Stimulated activated CD4-positive, alpha-beta T cell treated with anti-CD3 and anti-CD28 coated beads, Interleukin-1b, Interleukin-23, amount 100 ng/mL, for 4 hours (primary cell): ENCODE measurements at regions not wholly inside any gene's neighbourhood (a gene's known extent, or its start where the extent isn't known, plus 50 kb on each side); places are given as distances from the start of the nearest gene placed in this dataset.
"Not testable (repeated sequence)": the region's sequence is repeated elsewhere in the genome, so short reads cannot be mapped to it uniquely, and the experiment has no call there.

Source experiments
- DNase-seq, 2 donors: peaks; one replicate each; pipeline ENCODE4 v3.0.0-alpha.2; 2020; ENCODE audit warnings: low read depth in 2 of 2

DNA sequence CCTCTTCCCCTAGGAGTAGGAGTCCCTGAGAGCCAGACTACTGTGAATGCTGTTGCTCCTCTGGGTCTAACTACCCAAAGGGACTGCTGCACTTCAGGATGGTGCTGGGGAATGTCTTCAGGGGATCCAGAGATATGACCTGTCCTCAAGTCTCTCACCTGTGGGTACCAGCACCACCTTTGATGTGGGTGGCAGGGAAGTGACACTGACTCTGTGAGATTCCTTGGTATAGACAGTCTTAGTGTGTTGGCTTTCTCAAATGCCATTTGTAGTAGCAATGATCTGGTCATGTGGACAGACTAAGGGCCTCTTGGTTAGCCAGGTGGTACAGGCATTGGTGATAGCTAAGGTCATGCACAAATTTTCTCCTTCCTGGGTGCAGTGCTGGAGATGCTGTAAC, 108.9 kb upstream of the ADAMTS3 start:
- DNase-seq, result no peak

DNA sequence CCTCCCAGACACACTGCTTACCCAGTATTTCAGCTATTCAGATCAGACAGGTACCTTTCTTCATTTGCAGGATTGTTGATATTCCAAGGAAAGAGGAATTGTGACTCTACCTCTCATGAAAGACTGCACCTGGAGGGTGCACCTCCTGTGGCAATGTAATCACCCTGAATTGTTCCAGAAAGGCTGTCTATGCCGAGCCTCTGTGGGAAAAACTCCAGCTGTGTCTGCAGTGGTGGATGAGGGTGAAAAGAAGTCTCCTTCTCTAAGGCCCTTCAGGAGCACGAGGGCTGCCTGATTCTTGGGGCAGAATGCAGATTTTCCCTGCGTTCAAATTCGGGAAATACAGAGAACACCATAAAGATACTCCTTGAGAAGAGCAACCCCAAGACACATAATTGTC, 108.2 kb upstream of the ADAMTS3 start:
- no peak for DNase-seq

DNA sequence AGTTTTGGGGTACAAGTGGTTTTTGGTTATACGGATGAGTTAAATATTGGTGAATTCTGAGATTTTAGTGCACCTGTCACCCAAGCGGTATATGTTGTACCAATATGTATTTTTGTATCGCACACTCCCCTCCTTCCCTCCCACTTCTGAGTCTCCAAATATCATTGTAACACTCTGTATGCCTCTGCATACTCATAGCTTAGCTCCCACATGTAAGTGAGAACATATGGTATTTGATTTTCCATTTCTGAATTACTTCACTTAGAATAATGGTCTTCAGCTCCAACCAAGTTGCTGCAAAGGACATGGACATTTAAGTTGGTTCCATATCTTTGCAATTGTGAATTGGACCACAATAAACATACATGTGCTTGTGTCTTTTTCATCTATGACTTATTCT, 103.0 kb upstream of the ADAMTS3 start:
- DNase-seq, result no peak

DNA sequence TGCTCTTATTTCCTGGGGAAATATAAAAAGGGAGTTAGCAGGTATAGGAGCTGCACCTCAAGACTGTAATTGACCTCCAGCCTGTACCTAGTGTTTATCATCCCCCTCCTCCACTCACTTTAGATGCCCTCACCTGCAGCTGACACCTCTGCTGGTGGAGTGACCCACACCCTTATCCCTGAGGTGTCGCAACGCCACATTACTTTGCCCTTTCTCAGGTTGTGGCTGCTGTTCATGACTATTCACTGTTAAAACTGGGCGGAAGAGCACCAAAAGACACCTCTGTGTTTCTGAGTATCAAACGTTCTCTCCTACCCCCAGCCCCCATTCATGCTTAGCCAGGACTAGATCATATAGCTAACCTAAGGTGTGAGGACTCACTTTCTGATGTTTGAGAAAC, 101.5 kb upstream of the ADAMTS3 start:
- DNase-seq, result no peak

DNA sequence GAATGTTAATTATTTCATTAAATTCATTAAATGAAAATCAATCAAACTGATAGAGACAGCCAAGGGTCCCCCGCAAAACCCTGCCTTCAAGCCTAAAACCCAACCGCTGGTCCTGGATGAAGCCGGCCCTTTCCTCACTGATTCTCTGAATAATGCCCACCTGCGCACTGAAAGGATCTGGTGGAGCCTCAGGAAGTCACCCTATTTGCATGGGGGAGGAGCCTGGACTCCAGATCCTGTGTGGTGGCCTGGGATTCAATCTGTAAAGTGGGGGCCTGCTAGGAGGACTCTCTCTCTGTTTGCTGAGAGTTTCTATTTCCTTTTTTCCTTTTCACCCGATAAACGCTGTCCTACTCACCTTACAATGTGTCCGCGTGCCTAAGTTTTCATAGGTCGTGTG, 97.9 kb upstream of the ADAMTS3 start:
- no peak for DNase-seq

DNA sequence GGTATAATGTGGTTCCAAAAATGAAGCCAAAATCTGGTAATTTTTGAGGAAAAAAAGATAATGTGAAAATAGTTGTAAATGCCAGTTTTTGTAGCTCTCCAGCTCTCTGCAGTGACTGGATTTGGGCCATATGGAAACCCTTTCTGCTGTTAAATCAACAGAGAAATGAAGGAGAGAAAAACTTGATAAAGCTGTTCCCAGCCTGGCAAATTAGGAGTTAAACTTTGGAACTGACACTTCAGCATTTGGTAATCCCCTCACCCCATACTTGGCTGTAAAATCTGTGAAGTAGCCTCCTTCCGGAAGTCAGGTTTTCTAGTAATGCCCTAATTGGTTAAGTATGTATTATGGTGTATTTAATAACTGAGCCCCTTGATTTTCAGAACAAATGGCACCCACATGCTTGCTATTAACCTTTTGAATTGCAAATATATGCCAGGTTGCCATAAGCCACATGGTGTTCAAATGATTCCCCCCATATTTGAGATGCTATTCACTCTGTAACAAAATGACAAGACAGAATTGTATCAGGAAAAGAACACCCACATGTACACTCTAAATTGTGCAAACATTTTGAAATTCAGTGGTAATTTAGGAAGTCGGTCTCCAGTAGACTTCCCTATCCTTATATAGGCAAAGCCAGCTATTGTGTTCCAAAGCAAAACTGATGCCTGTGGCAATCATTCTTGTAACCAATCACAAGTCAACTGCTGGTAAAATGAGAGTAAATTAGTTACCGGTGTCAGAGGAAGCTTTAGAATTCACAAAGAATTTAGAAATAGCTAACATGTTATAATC, 96.3 kb upstream of the ADAMTS3 start:
- DNase-seq, result no peak

DNA sequence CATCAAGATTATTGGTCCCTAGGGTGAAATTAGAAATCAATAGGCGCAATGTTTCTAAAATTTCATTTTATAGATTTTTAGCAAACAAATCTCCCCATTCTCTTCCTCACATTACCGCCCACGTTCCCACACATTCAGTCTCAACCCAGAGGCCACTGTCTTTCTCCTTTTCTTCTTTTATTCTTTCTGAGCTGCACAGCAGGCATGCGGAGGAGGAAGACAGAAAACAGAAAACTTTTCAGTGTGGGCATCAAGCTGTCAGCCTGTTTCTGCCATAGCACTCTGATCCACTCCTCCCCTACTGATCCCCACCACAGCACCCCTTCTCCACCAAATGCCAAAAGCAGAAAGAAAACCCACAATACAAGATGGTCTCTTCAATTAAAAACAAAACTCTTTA, 94.8 kb upstream of the ADAMTS3 start:
- DNase-seq, result no peak

DNA sequence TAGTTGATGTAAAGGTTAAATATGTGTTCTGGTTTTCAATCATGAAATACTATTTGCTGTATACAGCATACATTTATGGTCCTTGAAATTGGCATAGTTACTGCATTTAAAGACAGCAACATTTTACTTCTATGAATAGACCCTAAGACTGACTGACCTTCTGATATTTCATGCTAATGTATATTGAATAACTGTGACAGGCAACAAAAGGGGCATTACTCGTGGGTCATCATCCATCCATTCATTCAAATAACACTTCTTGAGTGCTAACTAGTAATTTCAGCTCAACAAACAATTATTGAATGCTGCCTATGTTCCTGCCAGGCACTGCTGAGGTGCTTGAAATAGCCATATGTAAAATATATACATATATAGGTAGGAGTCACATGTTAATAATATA, 92.8 kb upstream of the ADAMTS3 start:
- DNase-seq, result no peak

DNA sequence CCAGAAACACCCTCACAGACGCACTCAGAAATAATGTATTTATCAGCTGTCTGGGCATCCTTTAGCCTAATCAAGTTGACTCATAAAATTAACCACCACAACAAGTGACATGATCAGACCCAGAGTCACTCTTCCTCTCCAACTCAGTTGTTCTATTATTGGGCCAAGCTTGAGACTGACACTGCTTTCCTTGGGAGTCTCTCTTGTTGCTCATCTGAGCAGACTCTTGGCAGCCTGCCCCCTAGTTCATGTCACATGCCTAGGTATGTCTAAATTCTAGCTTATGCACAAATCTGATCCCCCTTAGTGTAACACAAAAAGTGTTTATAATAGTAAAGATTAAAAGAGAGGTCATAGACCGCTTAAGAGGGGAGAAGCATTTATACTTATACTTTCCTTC, 72.6 kb upstream of the ADAMTS3 start:
- no peak for DNase-seq

DNA sequence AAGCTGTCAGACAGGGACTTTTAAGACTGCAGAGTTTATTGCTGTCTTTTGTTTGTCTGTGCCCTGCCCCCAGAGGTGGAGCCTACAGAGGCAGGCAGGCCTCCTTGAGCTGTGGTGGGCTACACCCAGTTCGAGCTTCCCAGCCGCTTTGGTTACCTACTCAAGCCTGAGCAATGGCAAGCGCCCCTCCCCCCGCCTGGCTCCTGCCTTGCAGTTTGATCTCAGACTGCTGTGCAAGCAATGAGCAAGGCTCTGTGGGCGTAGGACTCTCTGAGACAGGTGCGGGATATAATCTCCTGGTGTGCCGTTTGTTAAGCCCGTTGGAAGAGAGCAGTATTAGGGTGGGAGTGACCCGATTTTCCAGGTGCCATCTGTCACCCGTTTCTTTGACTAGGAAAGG, 67.8 kb upstream of the ADAMTS3 start:
- not testable (repeated sequence) for DNase-seq

DNA sequence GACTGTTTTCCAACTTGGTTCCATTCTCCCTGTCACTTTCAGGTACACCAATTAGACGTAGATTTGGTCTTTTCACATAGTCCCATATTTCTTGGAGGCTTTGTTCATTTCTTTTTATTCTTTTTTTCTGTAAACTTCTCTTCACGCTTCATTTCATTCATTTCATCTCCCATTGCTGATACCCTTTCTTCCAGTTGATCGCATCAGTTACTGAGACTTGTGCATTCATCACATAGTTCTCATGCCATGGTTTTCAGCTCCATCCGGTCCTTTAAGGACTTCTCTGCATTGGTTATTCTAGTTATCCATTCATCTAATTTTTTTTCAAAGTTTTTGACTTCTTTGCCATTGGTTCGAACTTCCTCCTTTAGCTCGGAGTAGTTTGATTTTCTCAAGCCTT, 66.9 kb upstream of the ADAMTS3 start:
- DNase-seq, result not testable (repeated sequence)

DNA sequence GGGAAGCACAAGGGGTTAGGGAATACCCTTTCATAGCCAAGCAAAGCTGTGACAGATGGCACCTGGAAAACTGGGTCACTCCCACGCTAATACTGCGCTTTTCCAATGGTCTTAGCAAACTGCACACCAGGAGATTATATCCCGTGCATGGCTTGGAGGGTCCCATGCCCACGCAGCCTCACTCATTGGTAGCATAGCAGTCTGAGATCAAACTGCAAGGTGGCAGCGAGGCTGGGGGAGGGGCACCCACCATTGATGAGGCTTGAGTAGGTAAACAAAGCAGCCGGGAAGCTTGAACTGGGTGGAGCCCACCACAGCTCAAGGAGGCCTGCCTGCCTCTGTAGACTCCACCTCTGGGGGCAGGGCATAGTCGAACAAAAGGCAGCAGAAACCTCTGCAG, 63.2 kb upstream of the ADAMTS3 start:
- DNase-seq, result not testable (repeated sequence)

DNA sequence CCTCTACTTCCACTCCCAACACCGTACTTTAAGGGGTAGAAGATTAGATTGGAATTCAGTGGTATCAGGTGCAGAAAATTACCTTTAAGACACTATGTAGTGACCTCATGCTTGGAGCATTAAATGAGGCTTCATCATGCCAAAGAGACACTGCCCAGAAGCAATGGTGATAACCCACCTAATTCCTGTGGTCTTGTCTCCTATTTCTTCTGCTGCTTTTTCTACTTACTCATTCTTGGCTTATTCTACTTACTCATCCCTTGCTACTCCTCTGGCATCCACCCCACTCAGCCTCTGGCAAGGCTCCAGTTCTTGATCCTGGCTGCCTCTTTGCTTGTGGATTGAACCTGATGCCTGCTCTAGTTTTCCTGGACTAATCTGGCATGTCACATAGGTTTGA, 62.3 kb upstream of the ADAMTS3 start:
- no peak for DNase-seq

DNA sequence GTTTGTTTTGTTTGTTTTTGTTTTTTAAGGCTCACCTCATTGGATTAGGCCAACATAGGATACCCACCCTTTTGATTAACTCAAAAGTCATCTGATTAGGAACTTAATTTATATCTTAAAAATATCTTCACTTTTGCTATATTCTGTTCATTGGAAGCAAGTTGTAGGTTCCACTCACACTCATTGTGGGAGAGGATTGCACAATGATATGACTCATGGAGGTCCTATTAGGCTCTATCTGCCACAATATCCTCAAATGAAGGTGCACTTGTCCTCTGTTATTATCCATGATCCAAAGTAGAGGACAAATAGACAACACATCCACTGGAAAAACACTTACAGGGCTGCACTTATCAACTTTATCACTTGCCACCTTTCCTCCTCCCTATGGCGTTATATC, 60.5 kb upstream of the ADAMTS3 start:
- no peak for DNase-seq

DNA sequence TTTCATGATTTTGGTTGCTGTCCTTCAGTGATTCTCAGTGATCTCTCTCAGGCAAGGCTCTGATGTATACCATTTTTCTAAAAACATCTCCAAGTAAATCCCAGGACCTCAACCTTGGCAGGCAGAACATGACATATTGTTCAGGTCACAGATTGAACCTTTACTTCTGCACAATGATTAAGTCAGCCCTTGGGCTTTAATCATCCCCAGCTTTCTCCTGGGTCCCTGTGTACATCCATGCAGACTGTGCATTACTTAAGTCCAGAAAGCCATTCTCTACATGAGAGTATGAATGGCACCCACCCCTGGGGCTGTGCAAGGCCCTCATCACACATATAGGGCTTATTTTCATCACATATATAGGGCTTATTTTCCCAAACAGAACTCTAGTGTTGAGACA, 58.7 kb upstream of the ADAMTS3 start:
- no peak for DNase-seq
